GM13977 (cell line): ENCODE measurements at regions not wholly inside any gene's neighbourhood (a gene's known extent, or its start where the extent isn't known, plus 50 kb on each side); places are given as distances from the start of the nearest gene placed in this dataset.
"Not testable (repeated sequence)": the region's sequence is repeated elsewhere in the genome, so short reads cannot be mapped to it uniquely, and the experiment has no call there.

Source experiments
- DNase-seq: peaks from one replicate; pipeline ENCODE4 v3.0.0; 2012; ENCODE audit warnings: low spot score
- in situ Hi-C: fragments of 300-500 bp; cut with MboI; formaldehyde crosslinking; loops from one replicate; pipeline ENCODE4 v1.12.0; 2022; ENCODE audit warnings: low sequenced_read_pairs, low pct_unique_long_range_greater_than_20kb, mixed read lengths, inconsistent platforms; ENCODE audit not compliant: unreplicated experiment
- TF ChIP-seq, protein P1 (sequence below): IDR thresholded peaks from 2 replicates; pipeline ENCODE4 v1.5.1; 2012; ENCODE audit warnings: mild to moderate bottlenecking, control low read depth; ENCODE audit not compliant: insufficient read depth; ENCODE audit errors: extremely low read depth, missing control alignments

GRCh38 chr10:131556897-131557495 lies 245.5 kb upstream of the TCERG1L start:
- DNase-seq = no peak
- in situ Hi-C loops = no loop called here
- TF ChIP-seq, protein P1, sequence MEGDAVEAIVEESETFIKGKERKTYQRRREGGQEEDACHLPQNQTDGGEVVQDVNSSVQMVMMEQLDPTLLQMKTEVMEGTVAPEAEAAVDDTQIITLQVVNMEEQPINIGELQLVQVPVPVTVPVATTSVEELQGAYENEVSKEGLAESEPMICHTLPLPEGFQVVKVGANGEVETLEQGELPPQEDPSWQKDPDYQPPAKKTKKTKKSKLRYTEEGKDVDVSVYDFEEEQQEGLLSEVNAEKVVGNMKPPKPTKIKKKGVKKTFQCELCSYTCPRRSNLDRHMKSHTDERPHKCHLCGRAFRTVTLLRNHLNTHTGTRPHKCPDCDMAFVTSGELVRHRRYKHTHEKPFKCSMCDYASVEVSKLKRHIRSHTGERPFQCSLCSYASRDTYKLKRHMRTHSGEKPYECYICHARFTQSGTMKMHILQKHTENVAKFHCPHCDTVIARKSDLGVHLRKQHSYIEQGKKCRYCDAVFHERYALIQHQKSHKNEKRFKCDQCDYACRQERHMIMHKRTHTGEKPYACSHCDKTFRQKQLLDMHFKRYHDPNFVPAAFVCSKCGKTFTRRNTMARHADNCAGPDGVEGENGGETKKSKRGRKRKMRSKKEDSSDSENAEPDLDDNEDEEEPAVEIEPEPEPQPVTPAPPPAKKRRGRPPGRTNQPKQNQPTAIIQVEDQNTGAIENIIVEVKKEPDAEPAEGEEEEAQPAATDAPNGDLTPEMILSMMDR = no peak

DNA sequence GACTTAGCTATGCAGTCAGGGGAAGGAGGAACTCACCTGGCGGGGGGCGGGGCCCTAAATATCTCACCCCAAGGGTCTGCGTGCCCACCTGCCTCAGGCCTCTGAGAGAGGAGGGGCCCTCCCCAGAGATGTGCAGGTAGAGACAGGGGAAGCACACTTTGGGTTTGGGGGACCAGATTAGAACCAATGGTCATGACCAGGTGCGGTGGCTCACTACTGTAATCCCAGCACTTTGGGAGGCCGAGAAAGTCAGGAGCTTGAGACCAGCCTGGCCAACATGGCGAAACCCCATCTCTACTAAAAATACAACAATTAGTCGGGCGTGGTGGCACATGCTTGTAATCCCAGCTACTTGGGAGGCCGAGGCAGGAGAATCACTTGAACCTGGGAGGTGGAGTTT lies 246.4 kb upstream of the TCERG1L start:
- in situ Hi-C loops = not testable (repeated sequence)

GRCh38 chr10:131559450-131559911 lies 248.0 kb upstream of the TCERG1L start:
- TF ChIP-seq, protein P1 = no peak
- in situ Hi-C loops = no loop called here
- no peak for DNase-seq

More for the DNA sequence above, 246.4 kb upstream of the TCERG1L start:
- not testable (repeated sequence) for DNase-seq

GRCh38 chr10:131560166-131560565 lies 248.6 kb upstream of the TCERG1L start:
- TF ChIP-seq, protein P1 = no peak
- DNase-seq = no peak
- in situ Hi-C loops = no loop called here

GRCh38 chr10:131560706-131561355 lies 249.3 kb upstream of the TCERG1L start:
- in situ Hi-C loops = no loop called here
- DNase-seq = no peak
- TF ChIP-seq, protein P1 = no peak

DNA sequence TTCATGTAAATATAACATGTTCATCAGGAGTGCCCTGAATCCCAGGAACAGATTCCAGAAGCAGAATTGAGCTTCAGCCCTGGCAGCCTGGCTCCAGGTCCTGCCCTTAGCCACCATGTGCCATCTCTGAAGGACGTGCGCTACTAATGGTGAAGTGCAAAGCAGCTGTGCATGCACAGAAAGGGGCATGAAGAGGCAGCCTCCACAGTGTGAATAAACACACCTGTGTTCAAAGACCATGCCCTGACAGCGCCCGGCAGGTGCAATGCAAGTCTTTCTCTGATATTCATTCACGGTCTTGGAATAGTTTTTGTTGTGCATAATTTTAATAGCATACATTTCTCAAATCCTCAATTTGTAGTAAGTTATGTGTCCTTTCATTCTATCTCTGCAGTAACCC lies 250.4 kb upstream of the TCERG1L start:
- in situ Hi-C loops = no loop called here
- no peak for DNase-seq

GRCh38 chr10:131563411-131563810 lies 251.9 kb upstream of the TCERG1L start:
- DNase-seq = no peak
- TF ChIP-seq, protein P1 = no peak
- in situ Hi-C loops = no loop called here

More for the DNA sequence above, 250.4 kb upstream of the TCERG1L start:
- TF ChIP-seq, protein P1 = no peak
